H1 (cell line): ENCODE measurements at regions not wholly inside any gene's neighbourhood (a gene's known extent, or its start where the extent isn't known, plus 50 kb on each side); places are given as distances from the start of the nearest gene placed in this dataset.

ENCODE experiments used
- TF ChIP-seq, protein P1 (sequence below): fragments of 300-600 bp; sonication (generic); IDR thresholded peaks from 2 replicates; pipeline ENCODE4 v1.7.1; 2012; ENCODE audit warnings: low read length, moderate library complexity, mild to moderate bottlenecking, inconsistent platforms; ENCODE audit not compliant: insufficient replicate concordance

DNA sequence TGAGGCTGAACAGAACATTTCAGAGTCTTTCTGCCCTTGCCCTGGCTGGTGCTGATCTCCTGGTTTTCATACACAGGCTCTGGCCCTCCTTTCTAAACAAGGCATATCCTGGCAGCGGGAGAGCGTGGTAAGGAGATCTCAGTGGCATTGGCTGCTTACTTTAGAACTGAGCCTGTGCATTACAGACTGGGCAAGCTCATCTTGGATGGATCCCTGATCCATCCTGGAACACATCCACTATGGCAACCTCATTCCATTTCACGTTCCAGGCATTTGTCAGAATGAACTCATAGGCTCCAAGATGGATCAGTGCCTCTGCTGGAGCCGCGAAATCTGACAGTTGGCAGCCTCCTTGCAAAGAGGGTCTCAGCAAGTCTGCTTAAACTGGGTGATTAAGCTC, 224.5 kb upstream of the PELI2 start (continued):
- TF ChIP-seq, protein P1, sequence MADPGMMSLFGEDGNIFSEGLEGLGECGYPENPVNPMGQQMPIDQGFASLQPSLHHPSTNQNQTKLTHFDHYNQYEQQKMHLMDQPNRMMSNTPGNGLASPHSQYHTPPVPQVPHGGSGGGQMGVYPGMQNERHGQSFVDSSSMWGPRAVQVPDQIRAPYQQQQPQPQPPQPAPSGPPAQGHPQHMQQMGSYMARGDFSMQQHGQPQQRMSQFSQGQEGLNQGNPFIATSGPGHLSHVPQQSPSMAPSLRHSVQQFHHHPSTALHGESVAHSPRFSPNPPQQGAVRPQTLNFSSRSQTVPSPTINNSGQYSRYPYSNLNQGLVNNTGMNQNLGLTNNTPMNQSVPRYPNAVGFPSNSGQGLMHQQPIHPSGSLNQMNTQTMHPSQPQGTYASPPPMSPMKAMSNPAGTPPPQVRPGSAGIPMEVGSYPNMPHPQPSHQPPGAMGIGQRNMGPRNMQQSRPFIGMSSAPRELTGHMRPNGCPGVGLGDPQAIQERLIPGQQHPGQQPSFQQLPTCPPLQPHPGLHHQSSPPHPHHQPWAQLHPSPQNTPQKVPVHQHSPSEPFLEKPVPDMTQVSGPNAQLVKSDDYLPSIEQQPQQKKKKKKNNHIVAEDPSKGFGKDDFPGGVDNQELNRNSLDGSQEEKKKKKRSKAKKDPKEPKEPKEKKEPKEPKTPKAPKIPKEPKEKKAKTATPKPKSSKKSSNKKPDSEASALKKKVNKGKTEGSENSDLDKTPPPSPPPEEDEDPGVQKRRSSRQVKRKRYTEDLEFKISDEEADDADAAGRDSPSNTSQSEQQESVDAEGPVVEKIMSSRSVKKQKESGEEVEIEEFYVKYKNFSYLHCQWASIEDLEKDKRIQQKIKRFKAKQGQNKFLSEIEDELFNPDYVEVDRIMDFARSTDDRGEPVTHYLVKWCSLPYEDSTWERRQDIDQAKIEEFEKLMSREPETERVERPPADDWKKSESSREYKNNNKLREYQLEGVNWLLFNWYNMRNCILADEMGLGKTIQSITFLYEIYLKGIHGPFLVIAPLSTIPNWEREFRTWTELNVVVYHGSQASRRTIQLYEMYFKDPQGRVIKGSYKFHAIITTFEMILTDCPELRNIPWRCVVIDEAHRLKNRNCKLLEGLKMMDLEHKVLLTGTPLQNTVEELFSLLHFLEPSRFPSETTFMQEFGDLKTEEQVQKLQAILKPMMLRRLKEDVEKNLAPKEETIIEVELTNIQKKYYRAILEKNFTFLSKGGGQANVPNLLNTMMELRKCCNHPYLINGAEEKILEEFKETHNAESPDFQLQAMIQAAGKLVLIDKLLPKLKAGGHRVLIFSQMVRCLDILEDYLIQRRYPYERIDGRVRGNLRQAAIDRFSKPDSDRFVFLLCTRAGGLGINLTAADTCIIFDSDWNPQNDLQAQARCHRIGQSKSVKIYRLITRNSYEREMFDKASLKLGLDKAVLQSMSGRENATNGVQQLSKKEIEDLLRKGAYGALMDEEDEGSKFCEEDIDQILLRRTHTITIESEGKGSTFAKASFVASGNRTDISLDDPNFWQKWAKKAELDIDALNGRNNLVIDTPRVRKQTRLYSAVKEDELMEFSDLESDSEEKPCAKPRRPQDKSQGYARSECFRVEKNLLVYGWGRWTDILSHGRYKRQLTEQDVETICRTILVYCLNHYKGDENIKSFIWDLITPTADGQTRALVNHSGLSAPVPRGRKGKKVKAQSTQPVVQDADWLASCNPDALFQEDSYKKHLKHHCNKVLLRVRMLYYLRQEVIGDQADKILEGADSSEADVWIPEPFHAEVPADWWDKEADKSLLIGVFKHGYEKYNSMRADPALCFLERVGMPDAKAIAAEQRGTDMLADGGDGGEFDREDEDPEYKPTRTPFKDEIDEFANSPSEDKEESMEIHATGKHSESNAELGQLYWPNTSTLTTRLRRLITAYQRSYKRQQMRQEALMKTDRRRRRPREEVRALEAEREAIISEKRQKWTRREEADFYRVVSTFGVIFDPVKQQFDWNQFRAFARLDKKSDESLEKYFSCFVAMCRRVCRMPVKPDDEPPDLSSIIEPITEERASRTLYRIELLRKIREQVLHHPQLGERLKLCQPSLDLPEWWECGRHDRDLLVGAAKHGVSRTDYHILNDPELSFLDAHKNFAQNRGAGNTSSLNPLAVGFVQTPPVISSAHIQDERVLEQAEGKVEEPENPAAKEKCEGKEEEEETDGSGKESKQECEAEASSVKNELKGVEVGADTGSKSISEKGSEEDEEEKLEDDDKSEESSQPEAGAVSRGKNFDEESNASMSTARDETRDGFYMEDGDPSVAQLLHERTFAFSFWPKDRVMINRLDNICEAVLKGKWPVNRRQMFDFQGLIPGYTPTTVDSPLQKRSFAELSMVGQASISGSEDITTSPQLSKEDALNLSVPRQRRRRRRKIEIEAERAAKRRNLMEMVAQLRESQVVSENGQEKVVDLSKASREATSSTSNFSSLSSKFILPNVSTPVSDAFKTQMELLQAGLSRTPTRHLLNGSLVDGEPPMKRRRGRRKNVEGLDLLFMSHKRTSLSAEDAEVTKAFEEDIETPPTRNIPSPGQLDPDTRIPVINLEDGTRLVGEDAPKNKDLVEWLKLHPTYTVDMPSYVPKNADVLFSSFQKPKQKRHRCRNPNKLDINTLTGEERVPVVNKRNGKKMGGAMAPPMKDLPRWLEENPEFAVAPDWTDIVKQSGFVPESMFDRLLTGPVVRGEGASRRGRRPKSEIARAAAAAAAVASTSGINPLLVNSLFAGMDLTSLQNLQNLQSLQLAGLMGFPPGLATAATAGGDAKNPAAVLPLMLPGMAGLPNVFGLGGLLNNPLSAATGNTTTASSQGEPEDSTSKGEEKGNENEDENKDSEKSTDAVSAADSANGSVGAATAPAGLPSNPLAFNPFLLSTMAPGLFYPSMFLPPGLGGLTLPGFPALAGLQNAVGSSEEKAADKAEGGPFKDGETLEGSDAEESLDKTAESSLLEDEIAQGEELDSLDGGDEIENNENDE = no peak
